ENCODE measurements at regions not wholly inside any gene's neighbourhood (a gene's known extent, or its start where the extent isn't known, plus 50 kb on each side); places are given as distances from the start of the nearest gene placed in this dataset.

DNA sequence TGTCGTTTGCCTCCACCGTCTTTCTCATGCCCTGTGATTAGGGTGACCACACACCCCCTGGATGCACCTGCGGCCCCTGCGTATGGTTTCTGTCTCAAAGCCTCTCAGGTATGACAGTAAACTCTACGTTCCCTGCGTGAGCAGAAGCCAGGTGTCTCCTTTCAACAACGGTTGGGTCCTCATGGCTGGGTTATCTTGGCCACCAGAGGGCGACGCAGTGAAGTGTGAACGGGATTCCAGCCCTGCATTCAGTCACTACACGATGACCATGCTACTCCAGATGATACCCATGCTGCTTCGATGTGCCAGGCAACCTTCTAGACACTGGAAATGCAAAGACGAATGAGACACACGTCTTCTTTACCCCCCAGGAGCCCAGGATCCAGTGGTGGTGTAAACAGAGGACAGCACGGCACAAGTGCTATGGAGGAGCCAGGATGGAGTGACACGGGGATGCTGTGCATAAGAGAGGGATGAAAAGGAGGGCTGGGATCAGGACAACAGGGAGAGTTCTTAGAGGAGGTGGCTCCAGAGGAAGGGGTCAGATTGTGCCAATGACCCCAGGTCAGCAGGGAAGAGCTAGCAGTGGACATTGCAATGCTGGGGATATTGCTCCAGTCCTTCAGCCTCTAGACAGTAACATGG lies 228.1 kb upstream of the PFKP start:
- TF ChIP-seq, protein P1, sequence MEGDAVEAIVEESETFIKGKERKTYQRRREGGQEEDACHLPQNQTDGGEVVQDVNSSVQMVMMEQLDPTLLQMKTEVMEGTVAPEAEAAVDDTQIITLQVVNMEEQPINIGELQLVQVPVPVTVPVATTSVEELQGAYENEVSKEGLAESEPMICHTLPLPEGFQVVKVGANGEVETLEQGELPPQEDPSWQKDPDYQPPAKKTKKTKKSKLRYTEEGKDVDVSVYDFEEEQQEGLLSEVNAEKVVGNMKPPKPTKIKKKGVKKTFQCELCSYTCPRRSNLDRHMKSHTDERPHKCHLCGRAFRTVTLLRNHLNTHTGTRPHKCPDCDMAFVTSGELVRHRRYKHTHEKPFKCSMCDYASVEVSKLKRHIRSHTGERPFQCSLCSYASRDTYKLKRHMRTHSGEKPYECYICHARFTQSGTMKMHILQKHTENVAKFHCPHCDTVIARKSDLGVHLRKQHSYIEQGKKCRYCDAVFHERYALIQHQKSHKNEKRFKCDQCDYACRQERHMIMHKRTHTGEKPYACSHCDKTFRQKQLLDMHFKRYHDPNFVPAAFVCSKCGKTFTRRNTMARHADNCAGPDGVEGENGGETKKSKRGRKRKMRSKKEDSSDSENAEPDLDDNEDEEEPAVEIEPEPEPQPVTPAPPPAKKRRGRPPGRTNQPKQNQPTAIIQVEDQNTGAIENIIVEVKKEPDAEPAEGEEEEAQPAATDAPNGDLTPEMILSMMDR (conservative IDR thresholded peaks at IDR 0.05; ENCODE audit: low read length) = peak; percentile 79
- TF ChIP-seq EZH2phosphoT487 (IDR thresholded peaks at IDR 0.05; ENCODE audit: borderline replicate concordance, low read depth, low read length) = no peak
